ENCODE measurements at regions not wholly inside any gene's neighbourhood (a gene's known extent, or its start where the extent isn't known, plus 50 kb on each side); places are given as distances from the start of the nearest gene placed in this dataset.
"Not testable (repeated sequence)": the region's sequence is repeated elsewhere in the genome, so short reads cannot be mapped to it uniquely, and the experiment has no call there.

DNA sequence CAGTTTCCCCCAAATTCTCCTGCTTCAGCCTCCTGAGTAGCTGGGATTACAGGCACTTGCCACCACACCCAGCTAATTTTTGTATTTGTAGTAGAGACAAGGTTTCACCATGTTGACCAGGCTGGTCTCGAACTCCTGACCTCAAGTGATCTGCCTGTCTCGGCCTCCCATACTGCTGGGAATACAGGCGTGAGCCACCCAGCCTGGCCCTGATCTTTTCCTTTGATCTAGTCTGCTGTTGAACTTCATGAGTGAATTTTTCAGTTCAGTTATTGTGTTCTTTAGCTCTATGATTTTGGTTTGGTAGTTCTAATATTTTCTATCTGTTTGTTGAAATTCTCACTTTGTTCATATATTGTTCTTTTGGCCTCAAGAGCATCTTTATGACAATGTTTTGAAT lies 83.4 kb upstream of the RAP2C start:
- not testable (repeated sequence) for H3K9me3 ChIP-seq (replicated peaks; ENCODE audit: low read length); H3K27me3 ChIP-seq (ENCODE audit: control insufficient read depth, insufficient read depth, low read length); H3K4me3 ChIP-seq (ENCODE audit: low read length); H3K4me2 ChIP-seq (ENCODE audit: low read length); H3K36me3 ChIP-seq (ENCODE audit: insufficient read depth, low read length); H3K4me1 ChIP-seq (ENCODE audit: control insufficient read depth, insufficient read depth, low read length); H3K9ac ChIP-seq (ENCODE audit: low read depth, low read length)

DNA sequence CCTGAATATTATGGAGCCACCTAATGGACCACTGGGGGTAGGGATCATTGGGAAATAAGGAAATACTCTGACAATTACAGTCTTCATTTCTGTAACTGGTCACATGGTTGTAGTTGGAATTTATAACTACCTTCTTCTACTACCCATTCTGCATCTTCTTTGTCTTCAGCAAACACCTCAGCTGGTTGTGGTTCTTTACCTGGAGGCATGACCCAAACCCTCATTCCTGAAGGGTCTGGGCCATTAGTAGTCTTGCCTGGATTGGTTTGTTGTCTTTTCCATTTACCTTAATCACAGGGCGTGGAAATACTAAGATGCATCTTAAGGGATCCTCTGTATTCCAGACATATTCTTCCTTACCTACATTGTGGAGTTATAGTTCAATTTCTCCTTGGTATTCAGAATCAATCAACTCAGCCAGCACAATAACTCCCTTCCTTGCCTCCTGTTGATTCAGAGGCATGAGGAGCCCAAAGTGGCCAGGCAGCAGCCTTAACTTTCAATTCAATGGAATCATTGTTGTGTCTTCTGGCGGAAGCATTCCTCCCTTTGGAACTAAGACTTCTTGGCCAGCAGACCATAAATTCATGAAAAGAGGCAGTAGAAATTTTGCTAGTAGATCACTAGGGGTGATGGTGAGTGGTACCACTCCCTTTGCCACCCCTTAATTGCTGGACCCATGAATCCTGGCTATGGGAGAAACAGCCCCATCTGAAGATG lies 75.7 kb upstream of the RAP2C start:
- Histone ChIP-seq H3K9ac (ENCODE audit: low read depth, low read length) (no peak overlapping the region), H3K4me2 (ENCODE audit: low read length) (no peak overlapping the region), H3K9me3 (replicated peaks; ENCODE audit: low read length) (no peaks in the 10 kb centered on the region), H3K36me3 (ENCODE audit: insufficient read depth, low read length) (no peaks in the 10 kb centered on the region), H3K4me3 (ENCODE audit: low read length) (no peak overlapping the region), H3K27me3 (ENCODE audit: control insufficient read depth, insufficient read depth, low read length) (no peaks in the 10 kb centered on the region), H3K4me1 (ENCODE audit: control insufficient read depth, insufficient read depth, low read length) (no peaks in the 10 kb centered on the region)

DNA sequence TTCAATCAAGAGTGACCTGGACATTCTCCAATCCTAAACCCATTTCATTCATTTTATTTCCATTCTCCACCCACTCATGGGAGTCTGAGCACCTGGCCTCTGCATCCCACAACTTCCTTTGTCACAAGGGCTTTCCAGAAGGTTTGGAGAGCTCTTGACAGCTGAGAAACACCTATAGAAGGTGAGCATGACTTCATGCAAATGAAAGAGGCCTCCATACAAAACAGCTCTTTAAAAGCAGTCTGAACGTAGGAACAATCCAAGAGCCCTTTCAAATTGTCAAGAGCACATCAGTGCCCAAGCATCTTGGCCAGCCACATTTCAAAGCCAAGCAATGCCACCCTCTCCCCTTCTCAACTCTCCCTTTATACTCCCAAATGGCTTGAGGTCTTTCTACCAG lies 74.9 kb upstream of the RAP2C start:
- H3K9me3 ChIP-seq (replicated peaks; ENCODE audit: low read length), result no peaks in the 10 kb centered on the region
- H3K4me2 ChIP-seq (ENCODE audit: low read length), result no peak overlapping the region
- no peaks in the 10 kb centered on the region for H3K4me1 ChIP-seq (ENCODE audit: control insufficient read depth, insufficient read depth, low read length)
- no peak overlapping the region for H3K9ac ChIP-seq (ENCODE audit: low read depth, low read length)
- no peak overlapping the region for H3K4me3 ChIP-seq (ENCODE audit: low read length)
- H3K27me3 ChIP-seq (ENCODE audit: control insufficient read depth, insufficient read depth, low read length), result no peaks in the 10 kb centered on the region
- no peaks in the 10 kb centered on the region for H3K36me3 ChIP-seq (ENCODE audit: insufficient read depth, low read length)

DNA sequence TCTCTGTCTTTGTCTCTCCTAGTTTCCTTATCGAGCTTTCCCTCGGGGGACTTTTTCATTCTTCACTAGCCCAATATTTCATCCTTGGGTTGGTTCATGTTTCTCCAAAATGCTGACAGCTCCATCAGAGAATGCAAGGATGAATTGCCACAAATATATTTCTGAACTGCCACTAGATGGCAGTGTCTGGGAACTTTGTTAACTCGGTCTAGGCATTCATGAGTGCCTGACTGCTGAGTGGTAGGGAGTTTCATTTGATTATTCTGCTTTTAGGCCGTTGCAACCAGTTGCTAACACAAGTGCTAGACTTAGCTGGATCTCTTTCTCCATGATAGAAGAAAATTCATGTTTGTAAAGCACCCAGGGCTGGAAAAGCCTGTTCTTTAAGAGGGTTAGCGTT lies 73.5 kb upstream of the RAP2C start:
- H3K4me2 ChIP-seq (ENCODE audit: low read length), result no peak overlapping the region
- no peaks in the 10 kb centered on the region for H3K9me3 ChIP-seq (replicated peaks; ENCODE audit: low read length)
- no peak overlapping the region for H3K9ac ChIP-seq (ENCODE audit: low read depth, low read length)
- no peaks in the 10 kb centered on the region for H3K4me1 ChIP-seq (ENCODE audit: control insufficient read depth, insufficient read depth, low read length)
- H3K4me3 ChIP-seq (ENCODE audit: low read length), result no peak overlapping the region
- no peaks in the 10 kb centered on the region for H3K36me3 ChIP-seq (ENCODE audit: insufficient read depth, low read length)
- no peaks in the 10 kb centered on the region for H3K27me3 ChIP-seq (ENCODE audit: control insufficient read depth, insufficient read depth, low read length)

DNA sequence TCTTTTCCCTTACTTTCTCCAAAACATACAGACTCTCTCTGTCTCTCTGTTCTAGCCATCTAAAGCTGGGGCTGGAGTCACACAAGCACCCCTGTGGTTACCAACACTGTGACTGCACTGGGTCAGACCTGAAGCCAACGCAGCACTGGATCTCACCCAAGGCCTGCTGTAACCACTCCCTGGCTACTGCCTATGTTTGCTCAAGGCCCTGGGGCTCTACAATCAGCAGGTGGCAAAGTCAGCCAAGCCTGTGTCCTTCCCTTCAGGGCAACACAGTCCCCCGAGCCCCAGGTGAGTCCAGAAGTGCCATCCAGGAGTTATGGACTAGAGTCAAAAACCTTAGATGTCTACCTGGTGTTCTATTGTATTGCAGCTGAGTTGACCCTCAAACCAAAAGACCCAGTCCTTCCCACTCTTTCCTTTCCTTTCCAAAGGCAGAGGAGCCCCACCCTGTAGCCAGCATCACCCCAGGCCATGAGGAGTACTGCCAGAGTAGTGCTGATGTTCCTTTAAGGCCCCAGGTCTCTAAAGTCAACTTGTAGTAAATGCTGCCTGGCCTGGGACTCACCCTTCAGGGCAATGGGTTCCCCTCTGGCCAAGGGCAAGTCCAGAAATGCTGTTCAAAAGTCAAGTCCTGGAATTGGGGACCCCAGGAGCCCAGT lies 58.8 kb upstream of the RAP2C start:
- no peak overlapping the region for H3K4me2 ChIP-seq (ENCODE audit: low read length)
- H3K27me3 ChIP-seq (ENCODE audit: control insufficient read depth, insufficient read depth, low read length), result no peaks in the 10 kb centered on the region
- H3K4me3 ChIP-seq (ENCODE audit: low read length), result no peak overlapping the region
- no peaks in the 10 kb centered on the region for H3K36me3 ChIP-seq (ENCODE audit: insufficient read depth, low read length)
- no peaks in the 10 kb centered on the region for H3K9me3 ChIP-seq (replicated peaks; ENCODE audit: low read length)
- no peak overlapping the region for H3K9ac ChIP-seq (ENCODE audit: low read depth, low read length)
- H3K4me1 ChIP-seq (ENCODE audit: control insufficient read depth, insufficient read depth, low read length), result no peaks in the 10 kb centered on the region

DNA sequence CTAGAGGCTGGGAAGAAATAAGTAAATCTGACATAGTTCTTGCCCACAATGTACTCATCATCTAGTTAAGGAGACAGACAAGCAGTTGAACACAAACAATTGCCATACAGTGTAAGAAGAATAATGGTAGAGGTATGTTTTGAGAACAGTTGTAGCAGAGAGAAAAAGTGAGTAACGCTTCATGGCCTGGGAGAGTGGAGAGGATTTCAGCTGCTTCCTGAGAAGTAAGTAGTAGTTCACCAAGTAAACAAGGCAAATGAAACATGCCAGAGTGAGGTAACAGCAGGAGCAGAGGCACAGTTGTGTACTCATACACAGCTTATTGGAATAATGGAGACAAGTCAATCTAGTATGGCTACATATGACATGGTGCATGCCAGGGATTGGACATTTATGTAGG lies 53.6 kb upstream of the RAP2C start:
- Histone ChIP-seq H3K36me3 (ENCODE audit: insufficient read depth, low read length) (no peaks in the 10 kb centered on the region), H3K4me3 (ENCODE audit: low read length) (no peak overlapping the region), H3K9ac (ENCODE audit: low read depth, low read length) (no peak overlapping the region), H3K4me1 (ENCODE audit: control insufficient read depth, insufficient read depth, low read length) (peaks cover 16% of the 10 kb centered on the region), H3K4me2 (ENCODE audit: low read length) (no peak overlapping the region), H3K9me3 (replicated peaks; ENCODE audit: low read length) (no peaks in the 10 kb centered on the region), H3K27me3 (ENCODE audit: control insufficient read depth, insufficient read depth, low read length) (peaks cover 9% of the 10 kb centered on the region)

DNA sequence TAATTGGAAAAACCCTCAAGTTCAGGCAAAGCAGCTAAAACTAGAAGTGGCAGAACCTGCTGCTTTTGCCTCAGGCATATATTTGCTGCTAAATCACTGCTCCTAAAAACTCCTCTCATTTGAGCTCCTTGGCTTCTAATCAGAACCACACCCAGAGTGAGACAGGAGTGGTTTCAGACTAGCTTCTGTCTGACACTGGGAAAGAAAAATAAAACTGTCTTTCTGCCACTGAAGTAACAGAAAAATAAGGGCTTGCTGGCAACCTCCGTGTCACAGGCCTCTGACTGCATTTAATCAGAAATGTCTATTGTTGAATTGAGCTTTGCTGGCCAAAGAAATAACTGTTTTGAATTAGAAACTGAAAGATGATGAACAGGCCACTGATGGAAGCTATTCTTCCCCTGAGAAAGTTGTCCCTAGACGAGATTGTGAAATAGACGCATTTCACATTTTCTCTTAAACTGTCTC lies 52.1 kb upstream of the RAP2C start:
- Histone ChIP-seq H3K9me3 (replicated peaks; ENCODE audit: low read length) (no peaks in the 10 kb centered on the region), H3K4me3 (ENCODE audit: low read length) (no peak overlapping the region), H3K9ac (ENCODE audit: low read depth, low read length) (peak overlapping the region; percentile 23), H3K4me2 (ENCODE audit: low read length) (peak overlapping the region; percentile 46), H3K36me3 (ENCODE audit: insufficient read depth, low read length) (no peaks in the 10 kb centered on the region), H3K27me3 (ENCODE audit: control insufficient read depth, insufficient read depth, low read length) (peaks cover 9% of the 10 kb centered on the region), H3K4me1 (ENCODE audit: control insufficient read depth, insufficient read depth, low read length) (peaks cover 16% of the 10 kb centered on the region)

DNA sequence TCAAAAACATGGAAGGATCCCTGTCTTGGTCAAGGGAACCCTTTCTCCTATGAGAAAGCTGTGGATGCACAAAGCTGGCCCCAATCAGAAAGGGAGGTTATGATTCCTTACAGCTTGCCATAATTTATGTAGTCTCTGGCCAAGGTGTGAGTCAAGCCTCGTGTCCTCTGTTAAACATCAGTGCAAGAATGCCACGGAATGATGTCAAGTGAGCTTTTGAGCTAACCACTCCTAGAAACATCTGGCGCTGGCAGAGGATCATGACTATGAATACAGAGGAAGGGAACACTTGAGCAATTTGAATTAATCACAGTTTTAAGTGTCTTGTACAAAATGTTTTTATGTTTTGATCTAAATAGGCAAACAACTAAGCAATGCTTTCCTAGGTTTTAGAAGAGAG lies 51.5 kb upstream of the RAP2C start:
- Histone ChIP-seq H3K36me3 (ENCODE audit: insufficient read depth, low read length) (no peaks in the 10 kb centered on the region), H3K27me3 (ENCODE audit: control insufficient read depth, insufficient read depth, low read length) (peaks cover 9% of the 10 kb centered on the region), H3K4me1 (ENCODE audit: control insufficient read depth, insufficient read depth, low read length) (peaks cover 16% of the 10 kb centered on the region), H3K4me3 (ENCODE audit: low read length) (no peak overlapping the region), H3K9ac (ENCODE audit: low read depth, low read length) (no peak overlapping the region), H3K9me3 (replicated peaks; ENCODE audit: low read length) (no peaks in the 10 kb centered on the region), H3K4me2 (ENCODE audit: low read length) (peak overlapping the region; percentile 46)

DNA sequence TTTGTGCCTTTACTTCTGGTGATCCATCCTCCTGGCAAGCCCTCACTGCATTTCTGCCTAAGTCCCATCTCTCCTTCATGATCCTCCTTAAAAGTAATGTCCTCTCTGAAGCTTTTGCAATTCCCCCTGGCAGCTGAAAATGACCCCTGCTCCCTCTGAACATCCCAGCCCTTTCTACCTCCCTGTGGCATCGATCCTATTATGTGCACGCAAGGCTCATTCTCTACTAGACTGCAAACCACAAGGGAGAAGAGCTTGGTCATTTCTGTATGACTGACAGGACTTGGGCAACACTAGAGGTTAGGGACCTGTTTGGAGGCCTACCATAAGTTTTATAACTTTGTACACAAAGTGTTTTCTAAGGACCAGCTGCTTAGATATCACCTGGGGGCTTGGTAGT lies 50.8 kb upstream of the RAP2C start:
- Histone ChIP-seq H3K27me3 (ENCODE audit: control insufficient read depth, insufficient read depth, low read length) (peaks cover 9% of the 10 kb centered on the region), H3K9ac (ENCODE audit: low read depth, low read length) (no peak overlapping the region), H3K36me3 (ENCODE audit: insufficient read depth, low read length) (no peaks in the 10 kb centered on the region), H3K4me3 (ENCODE audit: low read length) (no peak overlapping the region), H3K9me3 (replicated peaks; ENCODE audit: low read length) (no peaks in the 10 kb centered on the region), H3K4me2 (ENCODE audit: low read length) (peak overlapping the region; percentile 26), H3K4me1 (ENCODE audit: control insufficient read depth, insufficient read depth, low read length) (peaks cover 16% of the 10 kb centered on the region)
